ENCODE measurements at regions not wholly inside any gene's neighbourhood (a gene's known extent, or its start where the extent isn't known, plus 50 kb on each side); places are given as distances from the start of the nearest gene placed in this dataset.

- TF ChIP-seq, protein P1, sequence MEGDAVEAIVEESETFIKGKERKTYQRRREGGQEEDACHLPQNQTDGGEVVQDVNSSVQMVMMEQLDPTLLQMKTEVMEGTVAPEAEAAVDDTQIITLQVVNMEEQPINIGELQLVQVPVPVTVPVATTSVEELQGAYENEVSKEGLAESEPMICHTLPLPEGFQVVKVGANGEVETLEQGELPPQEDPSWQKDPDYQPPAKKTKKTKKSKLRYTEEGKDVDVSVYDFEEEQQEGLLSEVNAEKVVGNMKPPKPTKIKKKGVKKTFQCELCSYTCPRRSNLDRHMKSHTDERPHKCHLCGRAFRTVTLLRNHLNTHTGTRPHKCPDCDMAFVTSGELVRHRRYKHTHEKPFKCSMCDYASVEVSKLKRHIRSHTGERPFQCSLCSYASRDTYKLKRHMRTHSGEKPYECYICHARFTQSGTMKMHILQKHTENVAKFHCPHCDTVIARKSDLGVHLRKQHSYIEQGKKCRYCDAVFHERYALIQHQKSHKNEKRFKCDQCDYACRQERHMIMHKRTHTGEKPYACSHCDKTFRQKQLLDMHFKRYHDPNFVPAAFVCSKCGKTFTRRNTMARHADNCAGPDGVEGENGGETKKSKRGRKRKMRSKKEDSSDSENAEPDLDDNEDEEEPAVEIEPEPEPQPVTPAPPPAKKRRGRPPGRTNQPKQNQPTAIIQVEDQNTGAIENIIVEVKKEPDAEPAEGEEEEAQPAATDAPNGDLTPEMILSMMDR (IDR thresholded peaks at IDR 0.05; ENCODE audit: insufficient read depth, low read length, poor library complexity, severe bottlenecking), result no peak
- no peak for TF ChIP-seq EZH2phosphoT487 (conservative IDR thresholded peaks at IDR 0.05; ENCODE audit: low read length)
Measured at GRCh38 chr10:92778091-92778490, 70.2 kb upstream of the EXOC6 start.
